CD14-positive monocyte (primary cell): ENCODE measurements at regions not wholly inside any gene's neighbourhood (a gene's known extent, or its start where the extent isn't known, plus 50 kb on each side); places are given as distances from the start of the nearest gene placed in this dataset.

Experiments
- DNase-seq, 3 donors: peaks; one replicate each; pipeline ENCODE4 v3.0.0-alpha.2; 2011 to 2022
- H2AFZ ChIP-seq: 2 replicates; pipeline ENCODE4 v1.6.0; 2012; ENCODE audit warnings: mild to moderate bottlenecking, low read depth, low read length, inconsistent platforms; ENCODE audit not compliant: insufficient read depth, poor library complexity, severe bottlenecking
- H3K27ac ChIP-seq, 2 donors: 1 replicate in 1 of 2; 2 replicates in 1 of 2; pipeline ENCODE4 v1.5.1; 2012 to 2013; ENCODE audit warnings: low read length in 2 of 2, control low read depth in 1 of 2, inconsistent platforms in 1 of 2, low read depth in 1 of 2, mild to moderate bottlenecking in 1 of 2
- H3K27me3 ChIP-seq, 2 donors: one replicate each; pipeline versions ENCODE4 v1.6.0 to v1.6.1; 2011 to 2013; ENCODE audit warnings: low read length in 2 of 2; ENCODE audit not compliant: control insufficient read depth in 2 of 2, insufficient read depth in 2 of 2
- H3K36me3 ChIP-seq, 2 donors: replicated peaks in 1 of 2; 1 replicate in 1 of 2; 2 replicates in 1 of 2; pipeline versions ENCODE4 v1.5.1 to v1.6.1; 2012 to 2013; ENCODE audit warnings: low read length in 2 of 2, control low read depth in 1 of 2, inconsistent platforms in 1 of 2, mild to moderate bottlenecking in 1 of 2; ENCODE audit not compliant: insufficient read depth in 2 of 2, control insufficient read depth in 1 of 2
- H3K4me1 ChIP-seq, 2 donors: 1 replicate in 1 of 2; 2 replicates in 1 of 2; pipeline versions ENCODE4 v1.5.1 to v1.6.1; 2012 to 2013; ENCODE audit warnings: low read length in 2 of 2, control low read depth in 1 of 2, inconsistent platforms in 1 of 2, mild to moderate bottlenecking in 1 of 2, moderate library complexity in 1 of 2; ENCODE audit not compliant: insufficient read depth in 2 of 2, control insufficient read depth in 1 of 2
- H3K4me2 ChIP-seq: replicated peaks from 2 replicates; pipeline ENCODE3; 2012; ENCODE audit warnings: low read length, moderate library complexity, mild to moderate bottlenecking; ENCODE audit not compliant: poor library complexity, severe bottlenecking; ENCODE audit errors: extremely low read depth
- H3K4me3 ChIP-seq, 3 experiments: fragments of 200-600 bp in 1 of 3; sonication (generic) in 1 of 3; replicated peaks in 1 of 3; 1 replicate in 2 of 3; 2 replicates in 1 of 3; pipeline ENCODE4 v1.5.1; 2011 to 2013; ENCODE audit warnings: low read length in 3 of 3, mild to moderate bottlenecking in 3 of 3, control low read depth in 2 of 3, low read depth in 2 of 3, inconsistent platforms in 1 of 3, moderate library complexity in 1 of 3
- H3K79me2 ChIP-seq: 2 replicates; pipeline ENCODE4 v1.6.0; 2012; ENCODE audit warnings: mild to moderate bottlenecking, control low read depth, inconsistent platforms, low read length, moderate library complexity; ENCODE audit not compliant: insufficient read depth
- H3K9ac ChIP-seq: 2 replicates; pipeline ENCODE4 v1.6.0; 2017; ENCODE audit warnings: low read length, mild to moderate bottlenecking; ENCODE audit not compliant: insufficient read depth, poor library complexity, severe bottlenecking
- H3K9me3 ChIP-seq, 2 donors: replicated peaks in 1 of 2; 1 replicate in 1 of 2; 2 replicates in 1 of 2; pipeline versions ENCODE4 v1.5.1 to v1.6.1; 2012 to 2013; ENCODE audit warnings: low read length in 2 of 2, control low read depth in 1 of 2; ENCODE audit not compliant: control insufficient read depth in 1 of 2, insufficient read depth in 1 of 2
- H4K20me1 ChIP-seq: 2 replicates; pipeline ENCODE4 v1.6.0; 2012; ENCODE audit warnings: mild to moderate bottlenecking, low read length, control low read depth, moderate library complexity; ENCODE audit not compliant: insufficient read depth
- H3K27ac Mint-ChIP-seq, 7 donors: one replicate each; pipeline ENCODE4 v1.8.0; 2020; ENCODE audit warnings: mild to moderate bottlenecking in 7 of 7, mixed read lengths in 7 of 7, moderate library complexity in 6 of 7, inconsistent platforms in 2 of 7
- H3K27me3 Mint-ChIP-seq, 3 donors: one replicate each; pipeline ENCODE4 v1.8.0; 2021 to 2022; ENCODE audit warnings: low read depth in 3 of 3, mild to moderate bottlenecking in 3 of 3, mixed read lengths in 3 of 3, moderate library complexity in 3 of 3, inconsistent platforms in 1 of 3
- H3K36me3 Mint-ChIP-seq, 2 donors: one replicate each; pipeline ENCODE4 v1.8.0; 2020; ENCODE audit warnings: mixed read lengths in 2 of 2, inconsistent platforms in 1 of 2, mild to moderate bottlenecking in 1 of 2
- H3K4me1 Mint-ChIP-seq: one replicate; pipeline ENCODE4 v1.8.0; 2020; ENCODE audit warnings: mild to moderate bottlenecking, mixed read lengths
- H3K4me3 Mint-ChIP-seq, 2 donors: one replicate each; pipeline ENCODE4 v1.8.0; 2020; ENCODE audit warnings: mild to moderate bottlenecking in 2 of 2, mixed read lengths in 2 of 2, moderate library complexity in 1 of 2
- H3K9me3 Mint-ChIP-seq, 7 donors: one replicate each; pipeline ENCODE4 v1.8.0; 2020 to 2022; ENCODE audit warnings: mixed read lengths in 7 of 7, mild to moderate bottlenecking in 6 of 7, moderate library complexity in 6 of 7, inconsistent platforms in 2 of 7
- CTCF ChIP-seq: fragments of 200-600 bp; IDR thresholded peaks from one replicate; pipeline ENCODE4 v1.8.0; 2022; ENCODE audit warnings: antibody characterized with exemption, mild to moderate bottlenecking
- whole genome bisulfite sequencing: methylation state at CpG from one replicate; pipeline ENCODE4 v1.1.5; 2013; ENCODE audit warnings: missing lambda C conversion rate; ENCODE audit not compliant: insufficient coverage; 5-methylcytosine and 5-hydroxymethylcytosine counted together
- intact Hi-C, 2 donors: fragments of 100-400 bp; cut with micrococcal nuclease; formaldehyde crosslinking; loops; one replicate each; pipeline versions ENCODE4 v1.15.0 to v1.15.1; 2023

GRCh38 chr16:6940968-6941367 is 391.7 kb upstream of the RBFOX1 start:
- no peaks in the 10 kb centered on the region for H3K27me3 ChIP-seq

GRCh38 chr16:6937641-6938040 is 395.0 kb upstream of the RBFOX1 start:
- Histone ChIP-seq H3K9me3 (no peaks in the 10 kb centered on the region), H3K36me3 (no peaks in the 10 kb centered on the region), H3K27ac (no peak overlapping the region), H3K27me3 (no peaks in the 10 kb centered on the region), H3K4me2 (no peak overlapping the region), H3K79me2 (no peaks in the 10 kb centered on the region), H3K4me1 (no peaks in the 10 kb centered on the region), H3K4me3 (no peak overlapping the region), H2AFZ (no peak overlapping the region), H4K20me1 (no peaks in the 10 kb centered on the region), H3K9ac (no peak overlapping the region)
- no peaks in the 10 kb centered on the region for H3K4me1 Mint-ChIP-seq
- DNase-seq = no peak
- no peaks in the 10 kb centered on the region for H3K36me3 Mint-ChIP-seq
- WGBS = 92% methylated on average over 4 of the region's 5 CpGs
- peaks cover 1 to 13% (median 5%) of the 10 kb centered on the region in 7 donors for H3K9me3 Mint-ChIP-seq
- H3K27me3 Mint-ChIP-seq = peaks cover 0 to 3% (median 1%) of the 10 kb centered on the region in 3 donors
- H3K27ac Mint-ChIP-seq = no peak overlapping the region
- intact Hi-C loops = no loop called here
- no peak overlapping the region for H3K4me3 Mint-ChIP-seq
- TF ChIP-seq CTCF = no peak

More at GRCh38 chr16:6940968-6941367, 391.7 kb upstream of the RBFOX1 start:
- no peak overlapping the region for H3K27ac Mint-ChIP-seq
- H3K79me2 ChIP-seq = no peaks in the 10 kb centered on the region
- peaks cover 2 to 23% (median 8%) of the 10 kb centered on the region in 7 donors for H3K9me3 Mint-ChIP-seq
- H2AFZ ChIP-seq = no peak overlapping the region
- no peak overlapping the region for H3K4me2 ChIP-seq
- intact Hi-C loops = no loop called here
- H3K9me3 ChIP-seq = peaks cover 0 to 7% of the 10 kb centered on the region in 2 donors
- H3K27ac ChIP-seq = no peak overlapping the region
- H3K4me1 ChIP-seq = no peaks in the 10 kb centered on the region
- no peak overlapping the region for H3K9ac ChIP-seq
- H4K20me1 ChIP-seq = no peaks in the 10 kb centered on the region
- peaks cover 0 to 2% (median 0%) of the 10 kb centered on the region in 3 donors for H3K27me3 Mint-ChIP-seq
- no peak overlapping the region for H3K4me3 Mint-ChIP-seq
- H3K4me3 ChIP-seq = no peak overlapping the region
- WGBS = no CpG with 5 or more reads among the region's 5 CpGs
- H3K4me1 Mint-ChIP-seq = no peaks in the 10 kb centered on the region
- no peaks in the 10 kb centered on the region for H3K36me3 Mint-ChIP-seq
- no peak for TF ChIP-seq CTCF
- H3K36me3 ChIP-seq = no peaks in the 10 kb centered on the region
- DNase-seq = no peak
